CD4-positive, alpha-beta T cell treated with Interleukin-12 subunit alpha and Interleukin-12 subunit beta, for 1 hour (primary cell): ENCODE measurements at regions not wholly inside any gene's neighbourhood (a gene's known extent, or its start where the extent isn't known, plus 50 kb on each side); places are given as distances from the start of the nearest gene placed in this dataset.

Experiments
- DNase-seq: peaks from one replicate; pipeline ENCODE4 v3.0.0-alpha.2; 2020

- no peak for DNase-seq
Observed at GRCh38 chr9:82513976-82514735, 525.6 kb downstream of the SPATA31D1 start.

- no peak for DNase-seq
Observed at GRCh38 chr9:82518868-82519267, 530.3 kb downstream of the SPATA31D1 start.

GRCh38 chr9:82519332-82519731, 530.8 kb downstream of the SPATA31D1 start:
- DNase-seq, result no peak

- no peak for DNase-seq
Observed at GRCh38 chr9:82524407-82524806, 535.8 kb downstream of the SPATA31D1 start.

GRCh38 chr9:82526577-82526976, 536.4 kb downstream of the RASEF start:
- DNase-seq, result no peak

GRCh38 chr9:82531795-82532194, 531.1 kb downstream of the RASEF start:
- no peak for DNase-seq

GRCh38 chr9:82532504-82533180, 530.3 kb downstream of the RASEF start:
- no peak for DNase-seq

GRCh38 chr9:82535432-82535998, 527.4 kb downstream of the RASEF start:
- DNase-seq, result no peak

- DNase-seq, result no peak
Observed at GRCh38 chr9:82538634-82539033, 524.3 kb downstream of the RASEF start.

- DNase-seq, result no peak
Observed at GRCh38 chr9:82539146-82539545, 523.8 kb downstream of the RASEF start.

- no peak for DNase-seq
Observed at GRCh38 chr9:82539856-82540579, 522.9 kb downstream of the RASEF start.

GRCh38 chr9:82543726-82544125, 519.2 kb downstream of the RASEF start:
- DNase-seq, result no peak

- DNase-seq, result no peak
Observed at GRCh38 chr9:82546136-82546535, 516.8 kb downstream of the RASEF start.

- no peak for DNase-seq
Observed at GRCh38 chr9:82547995-82548394, 514.9 kb downstream of the RASEF start.

- no peak for DNase-seq
Observed at GRCh38 chr9:82549174-82549821, 513.6 kb downstream of the RASEF start.

- DNase-seq, result no peak
Observed at GRCh38 chr9:82552784-82553183, 510.2 kb downstream of the RASEF start.

- no peak for DNase-seq
Observed at GRCh38 chr9:82553654-82554366, 509.1 kb downstream of the RASEF start.

- no peak for DNase-seq
Observed at GRCh38 chr9:82554381-82554780, 508.6 kb downstream of the RASEF start.

- DNase-seq, result no peak
Observed at GRCh38 chr9:82555031-82555430, 507.9 kb downstream of the RASEF start.

- DNase-seq, result no peak
Observed at GRCh38 chr9:82555431-82556051, 507.4 kb downstream of the RASEF start.

- DNase-seq, result no peak
Observed at GRCh38 chr9:82558346-82558745, 504.6 kb downstream of the RASEF start.
